DND-41 (cell line): ENCODE measurements at regions not wholly inside any gene's neighbourhood (a gene's known extent, or its start where the extent isn't known, plus 50 kb on each side); places are given as distances from the start of the nearest gene placed in this dataset.

Experiments used
- ATAC-seq: fragments of 200-7000 bp; cut with Tn5 transposase; 3 replicates; pipeline ENCODE4 v1.9.1; 2021; ENCODE audit warnings: low read depth; ENCODE audit not compliant: insufficient read depth
- DNase-seq: peaks from one replicate; pipeline ENCODE4 v3.0.0-alpha.2; 2020
- H2AFZ ChIP-seq: 2 replicates; pipeline ENCODE4 v1.6.0; 2012; ENCODE audit warnings: low read depth, low read length
- H3K27ac ChIP-seq: 2 replicates; pipeline ENCODE4 v1.5.1; 2012; ENCODE audit warnings: low read length, inconsistent platforms
- H3K27me3 ChIP-seq: fragments of 200-600 bp; sonication (generic); 2 replicates; pipeline ENCODE4 v1.6.0; 2012; ENCODE audit warnings: low read length, mild to moderate bottlenecking, inconsistent platforms; ENCODE audit not compliant: insufficient read depth, poor library complexity
- H3K36me3 ChIP-seq: 2 replicates; pipeline ENCODE4 v1.5.1; 2012; ENCODE audit warnings: low read length, inconsistent platforms; ENCODE audit not compliant: insufficient read depth
- H3K4me1 ChIP-seq: 2 replicates; pipeline ENCODE4 v1.5.1; 2012; ENCODE audit warnings: mild to moderate bottlenecking, low read length; ENCODE audit not compliant: insufficient read depth
- H3K4me2 ChIP-seq: 2 replicates; pipeline ENCODE4 v1.6.0; 2012; ENCODE audit warnings: mild to moderate bottlenecking, moderate library complexity, low read length, inconsistent platforms; ENCODE audit not compliant: insufficient read depth
- H3K4me3 ChIP-seq, 2 experiments: fragments of 200-600 bp in 1 of 2; shearing (Covaris generic) in 1 of 2; 2 replicates each; pipeline ENCODE4 v1.5.1; 2012 to 2016; ENCODE audit warnings: inconsistent platforms in 2 of 2, low read length in 2 of 2, mild to moderate bottlenecking in 2 of 2, low read depth in 1 of 2, moderate library complexity in 1 of 2
- H3K79me2 ChIP-seq: 2 replicates; pipeline ENCODE4 v1.6.0; 2012; ENCODE audit warnings: low read length, inconsistent platforms; ENCODE audit not compliant: insufficient read depth
- H3K9ac ChIP-seq: 2 replicates; pipeline ENCODE4 v1.6.0; 2012; ENCODE audit warnings: low read depth, mild to moderate bottlenecking, inconsistent platforms, low read length, moderate library complexity
- H3K9me3 ChIP-seq: 2 replicates; pipeline ENCODE4 v1.5.1; 2012; ENCODE audit warnings: low read length, moderate library complexity, mild to moderate bottlenecking, inconsistent platforms; ENCODE audit not compliant: insufficient read depth, severe bottlenecking
- H4K20me1 ChIP-seq: 2 replicates; pipeline ENCODE4 v1.6.0; 2012; ENCODE audit warnings: low read length; ENCODE audit not compliant: insufficient read depth
- CTCF ChIP-seq: IDR thresholded peaks from 2 replicates; pipeline ENCODE4 v1.5.1; 2012; ENCODE audit warnings: borderline replicate concordance, low read length, moderate library complexity, mild to moderate bottlenecking; ENCODE audit not compliant: poor library complexity, severe bottlenecking; ENCODE audit errors: extremely low read depth
- EZH2 ChIP-seq: IDR thresholded peaks from 3 replicates; pipeline ENCODE4 v1.6.1; 2012; ENCODE audit warnings: borderline replicate concordance, low read depth, mild to moderate bottlenecking, moderate library complexity, low read length, inconsistent platforms; ENCODE audit not compliant: severe bottlenecking

GRCh38 chr11:109772892-109773291 is 320.3 kb upstream of the ZC3H12C start:
- H3K4me3 ChIP-seq: no peak overlapping the region
- no peaks in the 10 kb centered on the region for H4K20me1 ChIP-seq
- no peaks in the 10 kb centered on the region for H3K27me3 ChIP-seq
- H3K27ac ChIP-seq: no peak overlapping the region
- ATAC-seq: no peak
- H3K36me3 ChIP-seq: no peaks in the 10 kb centered on the region
- no peak overlapping the region for H2AFZ ChIP-seq
- H3K9ac ChIP-seq: no peak overlapping the region
- no peak for DNase-seq
- H3K9me3 ChIP-seq: no peaks in the 10 kb centered on the region
- TF ChIP-seq EZH2 (no peak), CTCF (no peak)
- H3K79me2 ChIP-seq: no peaks in the 10 kb centered on the region
- no peaks in the 10 kb centered on the region for H3K4me1 ChIP-seq
- no peak overlapping the region for H3K4me2 ChIP-seq

- H3K27ac ChIP-seq: no peak overlapping the region
- TF ChIP-seq CTCF (no peak), EZH2 (no peak)
- no peak for ATAC-seq
These were observed 317.5 kb upstream of the ZC3H12C start for GRCh38 chr11:109775686-109776085.

GRCh38 chr11:109783014-109783413 is 310.2 kb upstream of the ZC3H12C start:
- H4K20me1 ChIP-seq: no peaks in the 10 kb centered on the region
- TF ChIP-seq CTCF: no peak
- no peak for TF ChIP-seq EZH2
- DNase-seq: no peak
- ATAC-seq: no peak
- H3K27ac ChIP-seq: no peak overlapping the region
- no peaks in the 10 kb centered on the region for H3K36me3 ChIP-seq
- H2AFZ ChIP-seq: no peak overlapping the region
- no peaks in the 10 kb centered on the region for H3K4me1 ChIP-seq
- no peak overlapping the region for H3K9ac ChIP-seq
- no peaks in the 10 kb centered on the region for H3K79me2 ChIP-seq
- no peak overlapping the region for H3K4me3 ChIP-seq
- H3K27me3 ChIP-seq: no peaks in the 10 kb centered on the region
- H3K4me2 ChIP-seq: no peak overlapping the region
- no peaks in the 10 kb centered on the region for H3K9me3 ChIP-seq

More at GRCh38 chr11:109775686-109776085, 317.5 kb upstream of the ZC3H12C start:
- Histone ChIP-seq H3K36me3 (no peaks in the 10 kb centered on the region), H3K79me2 (no peaks in the 10 kb centered on the region), H3K4me1 (no peaks in the 10 kb centered on the region), H3K4me2 (no peak overlapping the region), H3K4me3 (no peak overlapping the region), H4K20me1 (no peaks in the 10 kb centered on the region), H3K9ac (no peak overlapping the region), H2AFZ (no peak overlapping the region), H3K27me3 (no peaks in the 10 kb centered on the region), H3K9me3 (no peaks in the 10 kb centered on the region)
- DNase-seq: no peak

- H2AFZ ChIP-seq: no peak overlapping the region
- no peaks in the 10 kb centered on the region for H3K79me2 ChIP-seq
- no peak for TF ChIP-seq CTCF
- no peak for TF ChIP-seq EZH2
- H4K20me1 ChIP-seq: no peaks in the 10 kb centered on the region
- no peak overlapping the region for H3K4me2 ChIP-seq
- H3K27me3 ChIP-seq: no peaks in the 10 kb centered on the region
- no peak overlapping the region for H3K4me3 ChIP-seq
- no peaks in the 10 kb centered on the region for H3K9me3 ChIP-seq
- no peak for DNase-seq
- no peaks in the 10 kb centered on the region for H3K4me1 ChIP-seq
- no peak overlapping the region for H3K27ac ChIP-seq
- no peak overlapping the region for H3K9ac ChIP-seq
- H3K36me3 ChIP-seq: no peaks in the 10 kb centered on the region
- no peak for ATAC-seq
These were observed 309.4 kb upstream of the ZC3H12C start for GRCh38 chr11:109783840-109784239.
